Sigmoid colon (tissue), 4 donors: ENCODE measurements at regions not wholly inside any gene's neighbourhood (a gene's known extent, or its start where the extent isn't known, plus 50 kb on each side); places are given as distances from the start of the nearest gene placed in this dataset.

Experiments
- EP300 ChIP-seq, 4 donors: sonication (generic); formaldehyde crosslinking; IDR thresholded peaks; one replicate each; pipeline ENCODE4 v1.6.1; 2017; ENCODE audit warnings: antibody characterized with exemption in 4 of 4
- POLR2A ChIP-seq, 2 donors: fragments of 450-650 bp; IDR thresholded peaks; one replicate each; pipeline ENCODE4 v1.6.1; 2016; ENCODE audit warnings: antibody characterized with exemption in 2 of 2, mild to moderate bottlenecking in 2 of 2, moderate library complexity in 2 of 2
- POLR2AphosphoS5 ChIP-seq, 4 donors: sonication (generic); formaldehyde crosslinking; IDR thresholded peaks; one replicate each; pipeline ENCODE4 v1.6.1; 2017; ENCODE audit warnings: antibody characterized with exemption in 4 of 4
- TF ChIP-seq, protein P1 (sequence below), 4 experiments: fragments of 450-650 bp in 3 of 4; fragments of 200-600 bp in 1 of 4; IDR thresholded peaks; one replicate each; pipeline ENCODE4 v1.5.1; 2016 to 2019; ENCODE audit warnings: antibody characterized with exemption in 4 of 4, mild to moderate bottlenecking in 3 of 4, moderate library complexity in 2 of 4

DNA sequence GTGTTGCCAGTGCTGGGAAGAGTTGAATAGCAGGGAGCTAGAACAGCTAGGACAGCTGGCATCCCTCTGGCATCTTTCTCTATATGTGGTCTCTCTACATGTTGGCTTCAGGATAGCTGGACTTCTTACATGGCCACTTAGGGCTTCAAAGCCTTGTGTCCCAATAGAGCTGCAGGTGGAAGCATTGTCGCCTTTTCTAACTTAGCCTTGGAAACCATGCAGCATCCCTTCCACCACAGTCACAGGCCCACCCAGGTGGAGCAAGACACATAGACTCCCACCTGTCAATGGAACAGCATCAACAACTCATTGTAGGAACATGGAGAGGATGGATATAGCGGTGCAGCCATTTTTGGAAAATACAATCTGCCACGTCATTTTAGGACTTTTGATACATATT, 149.0 kb downstream of the AASDH start:
- TF ChIP-seq, protein P1, sequence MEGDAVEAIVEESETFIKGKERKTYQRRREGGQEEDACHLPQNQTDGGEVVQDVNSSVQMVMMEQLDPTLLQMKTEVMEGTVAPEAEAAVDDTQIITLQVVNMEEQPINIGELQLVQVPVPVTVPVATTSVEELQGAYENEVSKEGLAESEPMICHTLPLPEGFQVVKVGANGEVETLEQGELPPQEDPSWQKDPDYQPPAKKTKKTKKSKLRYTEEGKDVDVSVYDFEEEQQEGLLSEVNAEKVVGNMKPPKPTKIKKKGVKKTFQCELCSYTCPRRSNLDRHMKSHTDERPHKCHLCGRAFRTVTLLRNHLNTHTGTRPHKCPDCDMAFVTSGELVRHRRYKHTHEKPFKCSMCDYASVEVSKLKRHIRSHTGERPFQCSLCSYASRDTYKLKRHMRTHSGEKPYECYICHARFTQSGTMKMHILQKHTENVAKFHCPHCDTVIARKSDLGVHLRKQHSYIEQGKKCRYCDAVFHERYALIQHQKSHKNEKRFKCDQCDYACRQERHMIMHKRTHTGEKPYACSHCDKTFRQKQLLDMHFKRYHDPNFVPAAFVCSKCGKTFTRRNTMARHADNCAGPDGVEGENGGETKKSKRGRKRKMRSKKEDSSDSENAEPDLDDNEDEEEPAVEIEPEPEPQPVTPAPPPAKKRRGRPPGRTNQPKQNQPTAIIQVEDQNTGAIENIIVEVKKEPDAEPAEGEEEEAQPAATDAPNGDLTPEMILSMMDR (IDR thresholded peaks at IDR 0.05), result no peak
- TF ChIP-seq EP300 (IDR thresholded peaks at IDR 0.05) (no peak), POLR2A (IDR thresholded peaks at IDR 0.05) (no peak), POLR2AphosphoS5 (IDR thresholded peaks at IDR 0.05) (no peak)
